ENCODE measurements at regions not wholly inside any gene's neighbourhood (a gene's known extent, or its start where the extent isn't known, plus 50 kb on each side); places are given as distances from the start of the nearest gene placed in this dataset.

- no peak for TF ChIP-seq CTCF (IDR thresholded peaks at IDR 0.05)
- TF ChIP-seq EZH2phosphoT487 (IDR thresholded peaks at IDR 0.05) = no peak
Observed at GRCh38 chr2:41242001-41242331, 790.1 kb upstream of the SLC8A1 start.

All from neural progenitor cell (in vitro differentiated cells).